NB4 (cell line): ENCODE measurements at regions not wholly inside any gene's neighbourhood (a gene's known extent, or its start where the extent isn't known, plus 50 kb on each side); places are given as distances from the start of the nearest gene placed in this dataset.

ENCODE experiments used
- MYC ChIP-seq: IDR thresholded peaks from 2 replicates; pipeline ENCODE4 v1.6.1; 2011; ENCODE audit warnings: low read depth, low read length
- POLR2A ChIP-seq: IDR thresholded peaks from 2 replicates; pipeline ENCODE4 v1.6.1; 2011; ENCODE audit warnings: mild to moderate bottlenecking; ENCODE audit not compliant: insufficient read length; ENCODE audit errors: extremely low read depth
- TF ChIP-seq, protein P1 (sequence below): IDR thresholded peaks from one replicate; pipeline ENCODE4 v1.5.1; 2012; ENCODE audit warnings: low read depth, low read length
- TF ChIP-seq, protein P2 (sequence below): IDR thresholded peaks from 2 replicates; pipeline ENCODE4 v1.6.1; 2011; ENCODE audit warnings: low read depth, low read length

DNA sequence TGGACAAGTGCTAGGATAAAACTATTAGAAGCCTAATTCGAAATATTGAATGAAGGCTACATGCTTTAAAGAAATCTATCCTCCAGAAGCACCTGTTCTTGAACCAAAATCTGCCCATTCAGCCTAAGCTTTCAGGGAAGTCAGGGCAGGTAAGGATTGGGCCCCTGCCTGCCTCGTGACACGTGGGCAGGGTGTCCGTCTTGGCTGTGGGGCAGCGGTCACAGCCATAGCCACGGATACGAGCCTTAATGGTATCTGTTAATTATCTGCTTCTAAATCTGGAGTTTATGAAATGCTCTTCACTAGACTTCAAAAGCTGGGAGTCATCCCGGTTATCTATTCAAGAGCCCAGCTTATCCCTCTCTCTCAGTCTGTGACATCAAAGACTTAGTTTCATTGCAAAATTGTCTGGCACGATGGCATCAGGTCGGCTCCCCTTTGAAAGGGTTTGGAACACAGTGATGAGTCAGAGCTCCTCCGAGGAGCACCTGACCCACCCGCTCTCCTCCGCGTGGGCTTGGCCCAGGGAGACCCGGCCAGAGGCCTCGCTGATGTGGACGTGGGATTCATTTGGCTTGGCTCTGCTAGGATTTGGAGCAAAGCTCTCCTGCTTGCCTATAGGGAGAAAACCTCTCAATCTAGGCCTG is 135.9 kb downstream of the MACROH2A1 start:
- TF ChIP-seq, protein P1, sequence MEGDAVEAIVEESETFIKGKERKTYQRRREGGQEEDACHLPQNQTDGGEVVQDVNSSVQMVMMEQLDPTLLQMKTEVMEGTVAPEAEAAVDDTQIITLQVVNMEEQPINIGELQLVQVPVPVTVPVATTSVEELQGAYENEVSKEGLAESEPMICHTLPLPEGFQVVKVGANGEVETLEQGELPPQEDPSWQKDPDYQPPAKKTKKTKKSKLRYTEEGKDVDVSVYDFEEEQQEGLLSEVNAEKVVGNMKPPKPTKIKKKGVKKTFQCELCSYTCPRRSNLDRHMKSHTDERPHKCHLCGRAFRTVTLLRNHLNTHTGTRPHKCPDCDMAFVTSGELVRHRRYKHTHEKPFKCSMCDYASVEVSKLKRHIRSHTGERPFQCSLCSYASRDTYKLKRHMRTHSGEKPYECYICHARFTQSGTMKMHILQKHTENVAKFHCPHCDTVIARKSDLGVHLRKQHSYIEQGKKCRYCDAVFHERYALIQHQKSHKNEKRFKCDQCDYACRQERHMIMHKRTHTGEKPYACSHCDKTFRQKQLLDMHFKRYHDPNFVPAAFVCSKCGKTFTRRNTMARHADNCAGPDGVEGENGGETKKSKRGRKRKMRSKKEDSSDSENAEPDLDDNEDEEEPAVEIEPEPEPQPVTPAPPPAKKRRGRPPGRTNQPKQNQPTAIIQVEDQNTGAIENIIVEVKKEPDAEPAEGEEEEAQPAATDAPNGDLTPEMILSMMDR = no peak
- TF ChIP-seq POLR2A (no peak), MYC (no peak)
- TF ChIP-seq, protein P2, sequence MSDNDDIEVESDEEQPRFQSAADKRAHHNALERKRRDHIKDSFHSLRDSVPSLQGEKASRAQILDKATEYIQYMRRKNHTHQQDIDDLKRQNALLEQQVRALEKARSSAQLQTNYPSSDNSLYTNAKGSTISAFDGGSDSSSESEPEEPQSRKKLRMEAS = no peak
